GM23338 (cell line): ENCODE measurements at regions not wholly inside any gene's neighbourhood (a gene's known extent, or its start where the extent isn't known, plus 50 kb on each side); places are given as distances from the start of the nearest gene placed in this dataset.

Source experiments
- ATAC-seq: fragments of 200-7000 bp; cut with Tn5 transposase; 3 replicates; pipeline ENCODE4 v1.9.1; 2020
- DNase-seq: peaks from one replicate; pipeline ENCODE4 v3.0.0-alpha.2; 2015; ENCODE audit warnings: low spot score
- H2AFZ ChIP-seq: fragments of 200-600 bp; sonication (generic); 2 replicates; pipeline ENCODE4 v1.8.0; 2016; ENCODE audit warnings: antibody characterized with exemption, mild to moderate bottlenecking, moderate library complexity
- H3F3A ChIP-seq: fragments of 200-600 bp; sonication (generic); replicated peaks from 2 replicates; pipeline ENCODE4 v1.8.0; 2017; ENCODE audit warnings: antibody characterized with exemption, mixed run types, low read depth
- H3K27ac ChIP-seq: fragments of 200-600 bp; sonication (generic); 2 replicates; pipeline ENCODE4 v1.6.1; 2016; ENCODE audit warnings: low read depth
- H3K27me3 ChIP-seq: fragments of 200-600 bp; sonication (generic); 2 replicates; pipeline ENCODE4 v1.8.0; 2016; ENCODE audit warnings: mild to moderate bottlenecking, mixed run types, moderate library complexity; ENCODE audit not compliant: insufficient read depth
- H3K36me3 ChIP-seq: fragments of 200-600 bp; sonication (generic); 2 replicates; pipeline ENCODE4 v1.8.0; 2016; ENCODE audit warnings: mild to moderate bottlenecking; ENCODE audit not compliant: insufficient read depth
- H3K4me1 ChIP-seq: fragments of 200-600 bp; sonication (generic); 2 replicates; pipeline ENCODE4 v1.8.0; 2016; ENCODE audit warnings: mild to moderate bottlenecking, moderate library complexity; ENCODE audit not compliant: insufficient read depth
- H3K4me2 ChIP-seq: fragments of 200-600 bp; sonication (generic); 2 replicates; pipeline ENCODE4 v1.7.1; 2017; ENCODE audit warnings: mixed run types
- H3K4me3 ChIP-seq: fragments of 200-600 bp; sonication (generic); 2 replicates; pipeline ENCODE4 v1.6.1; 2016; ENCODE audit warnings: mixed run types
- H3K79me2 ChIP-seq: fragments of 200-600 bp; sonication (generic); replicated peaks from 2 replicates; pipeline ENCODE4 v1.8.0; 2017; ENCODE audit warnings: mild to moderate bottlenecking; ENCODE audit not compliant: insufficient read depth
- H3K9me2 ChIP-seq: fragments of 200-600 bp; sonication (generic); 2 replicates; pipeline ENCODE4 v1.8.0; 2017; ENCODE audit not compliant: insufficient read depth
- H4K20me1 ChIP-seq: fragments of 200-600 bp; sonication (generic); replicated peaks from 2 replicates; pipeline ENCODE4 v1.8.0; 2017; ENCODE audit warnings: mild to moderate bottlenecking; ENCODE audit not compliant: insufficient read depth
- H3K27ac Mint-ChIP-seq: 2 replicates; pipeline ENCODE4 v1.8.0; 2020; ENCODE audit warnings: inconsistent platforms, mild to moderate bottlenecking, moderate library complexity, mixed read lengths
- H3K27me3 Mint-ChIP-seq: 3 replicates; pipeline ENCODE4 v1.8.0; 2022; ENCODE audit warnings: low read depth, mild to moderate bottlenecking, moderate library complexity, mixed read lengths, inconsistent platforms; ENCODE audit not compliant: insufficient read depth, poor library complexity
- H3K36me3 Mint-ChIP-seq: 3 replicates; pipeline ENCODE4 v1.8.0; 2021; ENCODE audit warnings: low read depth, mild to moderate bottlenecking, inconsistent platforms, moderate library complexity, mixed read lengths
- H3K4me1 Mint-ChIP-seq: 3 replicates; pipeline ENCODE4 v1.8.0; 2020; ENCODE audit warnings: mild to moderate bottlenecking, inconsistent platforms, mixed read lengths
- H3K4me3 Mint-ChIP-seq: 3 replicates; pipeline ENCODE4 v1.8.0; 2021; ENCODE audit warnings: moderate library complexity, mild to moderate bottlenecking, inconsistent platforms, mixed read lengths
- H3K9me3 Mint-ChIP-seq: 3 replicates; pipeline ENCODE4 v1.8.0; 2020; ENCODE audit warnings: moderate library complexity, mild to moderate bottlenecking, inconsistent platforms, mixed read lengths
- CREB1 ChIP-seq: fragments of 250-450 bp; sonication (Bioruptor Pico); IDR thresholded peaks from 2 replicates; pipeline ENCODE4 v1.5.0; 2020; ENCODE audit warnings: low read depth, mild to moderate bottlenecking, moderate library complexity
- EZH2 ChIP-seq: fragments of 200-600 bp; sonication (generic); IDR thresholded peaks from one replicate; pipeline ENCODE4 v1.8.0; 2017; ENCODE audit warnings: antibody characterized with exemption, mild to moderate bottlenecking, low read depth; ENCODE audit not compliant: unreplicated experiment
- EZH2phosphoT487 ChIP-seq: fragments of 200-600 bp; sonication (generic); IDR thresholded peaks from one replicate; pipeline ENCODE4 v1.8.1; 2018; ENCODE audit warnings: antibody characterized with exemption; ENCODE audit not compliant: unreplicated experiment
- JUNB ChIP-seq: IDR thresholded peaks from one replicate; pipeline ENCODE4 v1.6.1; 2016; ENCODE audit warnings: antibody characterized with exemption; ENCODE audit not compliant: unreplicated experiment
- NANOG ChIP-seq: IDR thresholded peaks from 2 replicates; pipeline ENCODE4 v1.6.1; 2016; ENCODE audit warnings: antibody characterized with exemption, borderline replicate concordance
- STAT1 ChIP-seq: IDR thresholded peaks from one replicate; pipeline ENCODE4 v1.6.1; 2016; ENCODE audit warnings: antibody characterized with exemption; ENCODE audit not compliant: unreplicated experiment
- ZNF114 ChIP-seq: fragments of 250-450 bp; sonication (Bioruptor Pico); IDR thresholded peaks from 2 replicates; pipeline ENCODE4 v1.5.0; 2020; ENCODE audit warnings: mild to moderate bottlenecking, moderate library complexity
- TF ChIP-seq, protein P1 (sequence below), 2 experiments: fragments of 200-600 bp in 1 of 2; sonication (generic) in 1 of 2; conservative IDR thresholded peaks; 2 replicates each; pipeline versions ENCODE4 v1.5.1 to v1.6.1; 2016 to 2017; ENCODE audit warnings: antibody characterized with exemption in 2 of 2, low read depth in 2 of 2, mild to moderate bottlenecking in 2 of 2, moderate library complexity in 1 of 2
- TF ChIP-seq, protein P2 (sequence below): IDR thresholded peaks from 2 replicates; pipeline ENCODE4 v1.6.1; 2016; ENCODE audit warnings: antibody characterized with exemption

DNA sequence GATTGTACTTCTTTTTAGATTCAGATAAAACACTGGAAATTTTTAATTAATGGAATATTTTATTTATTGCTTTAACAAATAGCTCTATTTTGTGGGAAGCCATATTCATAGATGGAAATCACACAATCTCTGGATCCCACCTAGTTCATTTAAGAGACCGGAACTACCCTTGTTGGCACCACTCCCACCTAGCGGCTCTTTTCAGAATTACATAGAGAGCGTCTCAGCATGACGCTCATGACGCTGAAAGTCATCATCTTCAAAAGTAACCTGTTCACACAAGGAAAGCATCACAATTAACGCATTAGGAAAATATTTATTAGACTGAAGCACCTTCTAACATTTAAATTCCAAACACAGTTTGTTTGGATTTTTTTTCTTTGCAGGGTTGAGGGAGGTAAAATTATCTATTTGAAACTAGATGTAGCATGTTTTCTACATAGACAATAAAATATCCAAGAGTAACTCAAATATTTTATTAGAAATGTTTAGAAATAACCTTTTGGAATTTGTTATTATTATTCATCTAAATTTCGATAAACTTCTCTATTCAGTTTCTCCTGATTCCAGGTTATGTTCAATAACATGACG lies 214.9 kb upstream of the ARRDC4 start:
- H3K4me3 Mint-ChIP-seq: no peak overlapping the region
- H3K4me3 ChIP-seq: no peak overlapping the region
- H3K4me2 ChIP-seq: no peak overlapping the region
- no peak overlapping the region for H2AFZ ChIP-seq
- H3K36me3 ChIP-seq: no peaks in the 10 kb centered on the region
- ATAC-seq: peak; percentile 52
- H3K36me3 Mint-ChIP-seq: no peaks in the 10 kb centered on the region
- H3K9me2 ChIP-seq: no peaks in the 10 kb centered on the region
- H3K27me3 Mint-ChIP-seq: no peaks in the 10 kb centered on the region
- H3F3A ChIP-seq: no peaks in the 10 kb centered on the region
- no peaks in the 10 kb centered on the region for H3K4me1 ChIP-seq
- no peak overlapping the region for H3K27ac ChIP-seq
- peaks cover 15% of the 10 kb centered on the region; the same call in 2 of the 3 replicates for H3K4me1 Mint-ChIP-seq
- no peak overlapping the region for H3K27ac Mint-ChIP-seq
- no peaks in the 10 kb centered on the region for H3K79me2 ChIP-seq
- TF ChIP-seq, protein P1, sequence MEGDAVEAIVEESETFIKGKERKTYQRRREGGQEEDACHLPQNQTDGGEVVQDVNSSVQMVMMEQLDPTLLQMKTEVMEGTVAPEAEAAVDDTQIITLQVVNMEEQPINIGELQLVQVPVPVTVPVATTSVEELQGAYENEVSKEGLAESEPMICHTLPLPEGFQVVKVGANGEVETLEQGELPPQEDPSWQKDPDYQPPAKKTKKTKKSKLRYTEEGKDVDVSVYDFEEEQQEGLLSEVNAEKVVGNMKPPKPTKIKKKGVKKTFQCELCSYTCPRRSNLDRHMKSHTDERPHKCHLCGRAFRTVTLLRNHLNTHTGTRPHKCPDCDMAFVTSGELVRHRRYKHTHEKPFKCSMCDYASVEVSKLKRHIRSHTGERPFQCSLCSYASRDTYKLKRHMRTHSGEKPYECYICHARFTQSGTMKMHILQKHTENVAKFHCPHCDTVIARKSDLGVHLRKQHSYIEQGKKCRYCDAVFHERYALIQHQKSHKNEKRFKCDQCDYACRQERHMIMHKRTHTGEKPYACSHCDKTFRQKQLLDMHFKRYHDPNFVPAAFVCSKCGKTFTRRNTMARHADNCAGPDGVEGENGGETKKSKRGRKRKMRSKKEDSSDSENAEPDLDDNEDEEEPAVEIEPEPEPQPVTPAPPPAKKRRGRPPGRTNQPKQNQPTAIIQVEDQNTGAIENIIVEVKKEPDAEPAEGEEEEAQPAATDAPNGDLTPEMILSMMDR (conservative IDR thresholded peaks at IDR 0.05; ENCODE audit: low read depth in 2 of 2): peak; percentile 79 to 80
- TF ChIP-seq JUNB (no peak), CREB1 (CRISPR knock-in tag) (0 out of 2 replicates have a peak, but pooled peaks have one; percentile 24)
- peak; percentile 81 for DNase-seq
- 0 out of 3 replicates have a peak, but pooled peaks cover 3% of the 10 kb centered on the region for H3K9me3 Mint-ChIP-seq
- no peaks in the 10 kb centered on the region for H3K27me3 ChIP-seq
- H4K20me1 ChIP-seq: no peaks in the 10 kb centered on the region

DNA sequence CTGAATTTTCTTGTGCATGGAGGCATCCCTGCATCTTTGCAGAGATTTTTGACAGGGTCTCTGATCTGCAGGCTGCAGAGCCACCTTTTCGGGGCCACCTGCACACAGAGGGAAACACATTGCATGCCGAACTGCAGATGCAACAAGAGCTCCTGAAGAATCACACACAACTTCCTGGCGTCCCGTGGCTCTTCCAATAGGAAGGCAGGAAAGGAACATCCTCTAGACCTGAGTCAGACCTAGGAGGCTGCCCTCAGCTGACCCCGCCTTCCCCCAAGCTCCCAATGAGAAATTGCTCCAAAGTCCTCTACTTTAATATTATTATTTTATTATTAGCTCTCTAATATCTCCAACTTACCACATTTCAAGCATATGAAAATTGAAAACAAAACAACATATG lies 213.2 kb upstream of the ARRDC4 start:
- TF ChIP-seq CREB1 (CRISPR knock-in tag): no peak
- TF ChIP-seq NANOG: no peak
- no peak for TF ChIP-seq ZNF114 (CRISPR knock-in tag)
- no peak for TF ChIP-seq EZH2
- TF ChIP-seq, protein P2, sequence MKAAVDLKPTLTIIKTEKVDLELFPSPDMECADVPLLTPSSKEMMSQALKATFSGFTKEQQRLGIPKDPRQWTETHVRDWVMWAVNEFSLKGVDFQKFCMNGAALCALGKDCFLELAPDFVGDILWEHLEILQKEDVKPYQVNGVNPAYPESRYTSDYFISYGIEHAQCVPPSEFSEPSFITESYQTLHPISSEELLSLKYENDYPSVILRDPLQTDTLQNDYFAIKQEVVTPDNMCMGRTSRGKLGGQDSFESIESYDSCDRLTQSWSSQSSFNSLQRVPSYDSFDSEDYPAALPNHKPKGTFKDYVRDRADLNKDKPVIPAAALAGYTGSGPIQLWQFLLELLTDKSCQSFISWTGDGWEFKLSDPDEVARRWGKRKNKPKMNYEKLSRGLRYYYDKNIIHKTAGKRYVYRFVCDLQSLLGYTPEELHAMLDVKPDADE: no peak
- no peak for TF ChIP-seq EZH2phosphoT487
- no peak for TF ChIP-seq STAT1
- DNase-seq (peak; percentile 43), ATAC-seq (peak; percentile 62; the same call in 2 of the 3 replicates)
- Mint-ChIP-seq H3K27me3 (no peaks in the 10 kb centered on the region), H3K27ac (no peak overlapping the region), H3K36me3 (no peaks in the 10 kb centered on the region), H3K9me3 (0 out of 3 replicates have a peak, but pooled peaks cover 2% of the 10 kb centered on the region), H3K4me3 (no peak overlapping the region), H3K4me1 (peaks cover 15% of the 10 kb centered on the region; the same call in 2 of the 3 replicates)
- H4K20me1 ChIP-seq: no peaks in the 10 kb centered on the region
- H3K4me2 ChIP-seq: no peak overlapping the region
- H3K4me1 ChIP-seq: no peaks in the 10 kb centered on the region
- no peaks in the 10 kb centered on the region for H3K27me3 ChIP-seq
- no peak overlapping the region for H3K4me3 ChIP-seq
- H3K36me3 ChIP-seq: no peaks in the 10 kb centered on the region
- no peaks in the 10 kb centered on the region for H3F3A ChIP-seq
- no peaks in the 10 kb centered on the region for H3K9me2 ChIP-seq
- no peak overlapping the region for H3K27ac ChIP-seq
- peak overlapping the region; percentile 76; the same call in 1 of the 2 replicates for H2AFZ ChIP-seq
- no peaks in the 10 kb centered on the region for H3K79me2 ChIP-seq
